AG04449 (cell line): ENCODE measurements at regions not wholly inside any gene's neighbourhood (a gene's known extent, or its start where the extent isn't known, plus 50 kb on each side); places are given as distances from the start of the nearest gene placed in this dataset.

Experiments used
- CTCF ChIA-PET: fragments of 350-600 bp; formaldehyde crosslinking; extraction: SDS; loops from one replicate; lab custom pipeline; 2021; ENCODE audit warnings: antibody characterized with exemption; lab: Yijun Ruan, JAX
- POLR2A ChIA-PET: fragments of 400-600, 350-600 bp; formaldehyde crosslinking; extraction: SDS; loops from one replicate; lab custom pipeline; 2020; ENCODE audit warnings: antibody characterized with exemption, inconsistent platforms; lab: Yijun Ruan, JAX
- DNase-seq: peaks from one replicate; pipeline ENCODE4 v3.0.0-alpha.2; 2010; ENCODE audit warnings: low read depth, low spot score
- H3K4me3 ChIP-seq: 2 replicates; pipeline ENCODE4 v1.5.1; 2011; ENCODE audit warnings: low read depth, mild to moderate bottlenecking, control low read depth, low read length
- CTCF ChIP-seq: IDR thresholded peaks from one replicate; pipeline ENCODE4 v1.5.1; 2011; ENCODE audit warnings: mild to moderate bottlenecking, moderate library complexity, low read length, control low read depth, inconsistent platforms; ENCODE audit not compliant: insufficient read depth; ENCODE audit errors: missing control alignments

GRCh38 chr18:56188529-56189275, 449.7 kb downstream of the TXNL1 start:
- no peak for DNase-seq
- no peak for TF ChIP-seq CTCF
- ChIA-PET CTCF (no interaction called here), POLR2A (no interaction called here)
- no peak overlapping the region for H3K4me3 ChIP-seq

- no peak overlapping the region for H3K4me3 ChIP-seq
- POLR2A ChIA-PET = no interaction called here
- CTCF ChIA-PET = interaction anchor here (1.1 kb wide), 1 partner anchor 10 kb away, joined by 3 read pairs; no protein-coding TSS in a partner anchor
- TF ChIP-seq CTCF = no peak
- no peak for DNase-seq
These were observed 452.1 kb downstream of the TXNL1 start for GRCh38 chr18:56186319-56186718.

GRCh38 chr18:56185126-56185525, 453.3 kb downstream of the TXNL1 start:
- no peak for DNase-seq
- TF ChIP-seq CTCF = no peak
- POLR2A ChIA-PET = no interaction called here
- CTCF ChIA-PET = interaction anchor here (0.7 kb wide), 1 partner anchor 9 kb away, joined by 3 read pairs; no protein-coding TSS in a partner anchor
- H3K4me3 ChIP-seq = no peak overlapping the region

GRCh38 chr18:56176751-56177150, 461.6 kb downstream of the TXNL1 start:
- CTCF ChIA-PET = interaction anchor here (0.7 to 1.7 kb wide), 2 partner anchors 10 to 399 kb away, joined by 3 read pairs; no protein-coding TSS in a partner anchor
- H3K4me3 ChIP-seq = no peak overlapping the region
- TF ChIP-seq CTCF = no peak
- no peak for DNase-seq
- POLR2A ChIA-PET = no interaction called here

- no peak for DNase-seq
- CTCF ChIA-PET = interaction anchor here (1.7 kb wide), 2 partner anchors 179 to 400 kb away, joined by 3 to 5 read pairs; no protein-coding TSS in a partner anchor
- H3K4me3 ChIP-seq = no peak overlapping the region
- no peak for TF ChIP-seq CTCF
- POLR2A ChIA-PET = interaction anchor here (0.6 kb wide), 1 partner anchor 25 kb away, joined by 4 read pairs; no protein-coding TSS in a partner anchor
These were observed 462.9 kb downstream of the TXNL1 start for GRCh38 chr18:56175330-56176001.
